Left hindlimb (tissue), 1 donor: ENCODE measurements at regions not wholly inside any gene's neighbourhood (a gene's known extent, or its start where the extent isn't known, plus 50 kb on each side); places are given as distances from the start of the nearest gene placed in this dataset.
A peak's percentile ranks its signal among the peaks of the same experiment; 100 is the strongest.

Experiments used
- DNase-seq: peaks from one replicate; pipeline ENCODE4 v3.0.0-alpha.2; 2018

DNA sequence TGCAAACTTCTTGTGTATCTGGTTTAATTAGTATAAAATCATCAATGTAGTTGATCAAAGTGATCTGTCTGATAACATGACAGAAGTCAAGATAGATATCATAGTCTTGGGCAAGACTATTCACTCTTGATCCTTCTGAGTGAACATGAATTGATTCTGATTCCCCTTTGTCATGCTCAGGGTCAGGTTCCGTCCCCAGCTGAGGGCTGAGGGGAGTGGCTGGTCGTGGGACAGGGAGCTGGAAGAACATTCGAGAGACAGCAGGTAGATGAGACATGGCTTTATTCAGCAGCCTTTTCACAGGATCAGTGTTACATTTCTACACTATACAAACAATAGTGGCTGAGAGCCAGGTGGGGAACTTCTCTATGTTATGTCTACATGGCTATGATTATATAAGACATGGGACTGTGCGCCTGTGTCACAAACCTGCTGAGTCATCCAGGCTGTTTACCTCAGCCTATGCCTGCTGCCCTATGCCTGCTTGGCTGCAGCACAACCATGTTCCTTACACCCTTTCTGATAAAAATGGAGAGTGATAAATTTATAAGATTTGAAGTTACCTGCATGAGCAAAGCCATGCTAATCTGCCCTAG lies 586.9 kb upstream of the NR3C2 start:
- DNase-seq: no peak

DNA sequence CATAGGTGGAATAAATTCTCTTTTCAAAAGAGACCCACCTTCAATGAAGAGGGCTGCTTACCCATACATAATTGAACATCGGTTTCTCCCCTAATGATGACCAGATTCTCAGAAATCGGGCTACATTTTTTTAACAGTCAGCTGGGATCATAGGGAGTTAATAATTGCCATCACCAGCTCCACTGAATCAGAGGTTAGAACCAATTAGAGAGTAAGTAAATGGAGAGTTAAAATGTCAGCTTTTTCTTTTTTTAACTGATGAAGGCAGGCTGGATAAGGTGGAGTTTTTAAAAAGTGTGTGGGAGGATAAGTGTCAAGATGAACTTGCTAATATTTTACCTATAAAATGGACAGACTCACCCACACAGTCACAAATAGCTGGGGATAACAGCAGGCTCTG lies 584.5 kb upstream of the NR3C2 start:
- no peak for DNase-seq

- DNase-seq: no peak
Measured at GRCh38 chr4:149017002-149017734, 575.0 kb upstream of the NR3C2 start.

DNA sequence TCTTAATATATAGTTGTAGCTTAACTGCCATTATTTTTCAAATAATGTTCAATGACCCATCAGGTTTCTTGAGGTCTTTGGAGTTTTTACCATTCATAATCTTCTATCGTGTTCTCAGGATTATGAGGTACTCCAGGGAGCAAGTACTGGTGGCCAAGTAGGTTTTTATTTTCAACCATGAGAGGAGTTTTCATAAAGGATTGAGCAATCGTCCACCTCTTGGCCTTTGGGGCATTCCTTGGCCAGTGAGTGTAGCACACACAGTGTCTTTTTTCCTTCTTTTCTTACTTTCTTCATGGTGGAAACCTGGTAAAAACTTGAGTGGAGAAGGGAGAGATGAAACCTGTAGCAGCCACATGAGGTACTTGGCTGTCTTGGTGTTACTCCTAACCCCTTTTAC lies 567.0 kb upstream of the NR3C2 start:
- no peak for DNase-seq

DNA sequence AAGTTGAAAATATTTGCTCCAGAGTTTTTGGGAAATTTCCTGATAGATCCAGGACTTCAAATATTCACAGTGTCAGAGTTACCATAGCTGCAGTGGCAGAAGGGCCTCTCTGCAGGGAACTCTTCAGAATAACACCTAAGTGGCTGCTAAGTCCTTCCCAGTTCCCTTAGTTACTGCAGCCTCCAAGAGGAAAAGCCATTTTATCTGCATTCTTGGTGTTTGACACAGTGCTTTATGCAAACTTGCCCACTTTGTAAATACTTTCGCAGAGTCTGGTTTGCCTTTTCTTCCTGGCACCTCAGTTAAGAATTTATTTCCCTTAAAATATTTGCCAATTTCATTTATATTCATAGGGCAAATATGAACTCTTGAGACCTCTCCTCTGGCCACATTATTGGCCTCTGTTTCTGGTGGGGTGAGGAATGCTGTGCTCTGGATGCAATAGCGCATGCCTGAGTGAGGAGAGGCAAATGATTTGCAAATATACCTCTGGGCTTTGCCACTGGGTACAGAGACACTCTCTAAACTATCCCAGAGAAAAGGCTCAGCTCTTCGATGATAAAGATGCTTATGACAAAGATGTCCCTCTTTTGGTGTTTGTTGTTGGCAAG lies 566.3 kb upstream of the NR3C2 start:
- no peak for DNase-seq

GRCh38 chr4:149005191-149005590 lies 563.0 kb upstream of the NR3C2 start:
- DNase-seq: no peak

GRCh38 chr4:148999924-149000323 lies 557.7 kb upstream of the NR3C2 start:
- no peak for DNase-seq

GRCh38 chr4:148998719-148999118 lies 556.5 kb upstream of the NR3C2 start:
- DNase-seq: no peak

DNA sequence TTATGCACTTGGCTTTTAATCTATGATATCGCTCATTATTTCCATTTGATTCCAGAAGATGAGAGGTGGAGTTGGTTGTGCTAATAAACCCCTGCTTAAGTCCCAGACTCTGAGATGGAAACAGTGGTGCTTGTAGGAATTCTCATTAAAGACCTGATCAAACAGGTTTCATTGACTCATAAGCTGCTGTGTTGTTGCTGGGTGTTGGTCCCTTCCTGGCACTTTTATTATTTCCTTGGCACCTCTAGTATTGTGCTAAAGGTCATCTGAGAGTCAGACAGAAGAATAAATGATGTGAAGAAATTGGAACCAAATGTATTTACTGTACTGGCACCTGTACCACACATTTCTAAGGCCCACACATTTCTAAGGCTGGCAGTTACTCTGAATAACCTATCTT lies 544.7 kb upstream of the NR3C2 start:
- no peak for DNase-seq

GRCh38 chr4:148984951-148985350 lies 542.7 kb upstream of the NR3C2 start:
- DNase-seq: no peak

- DNase-seq: no peak
Measured at GRCh38 chr4:148982200-148982599, 540.0 kb upstream of the NR3C2 start.

GRCh38 chr4:148980782-148981480 lies 538.7 kb upstream of the NR3C2 start:
- peak; percentile 39 for DNase-seq

DNA sequence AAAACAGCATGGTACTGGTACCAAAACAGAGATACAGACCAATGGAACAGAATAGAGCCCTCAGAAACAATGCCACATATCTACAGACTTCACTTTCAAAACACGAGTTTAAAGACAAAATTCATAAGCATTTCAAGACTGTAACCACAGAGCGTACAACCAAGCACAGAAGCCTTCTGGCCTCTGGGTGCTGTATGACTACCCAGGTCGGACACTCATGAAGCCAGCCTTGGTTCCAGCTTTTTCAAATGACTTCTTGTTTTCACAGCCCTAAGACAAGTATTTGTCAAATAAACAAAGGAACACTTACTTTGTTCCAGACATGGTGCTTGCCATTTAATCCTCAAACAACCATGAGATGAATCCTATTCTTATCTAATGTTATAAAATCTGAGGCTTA lies 536.1 kb upstream of the NR3C2 start:
- no peak for DNase-seq

DNA sequence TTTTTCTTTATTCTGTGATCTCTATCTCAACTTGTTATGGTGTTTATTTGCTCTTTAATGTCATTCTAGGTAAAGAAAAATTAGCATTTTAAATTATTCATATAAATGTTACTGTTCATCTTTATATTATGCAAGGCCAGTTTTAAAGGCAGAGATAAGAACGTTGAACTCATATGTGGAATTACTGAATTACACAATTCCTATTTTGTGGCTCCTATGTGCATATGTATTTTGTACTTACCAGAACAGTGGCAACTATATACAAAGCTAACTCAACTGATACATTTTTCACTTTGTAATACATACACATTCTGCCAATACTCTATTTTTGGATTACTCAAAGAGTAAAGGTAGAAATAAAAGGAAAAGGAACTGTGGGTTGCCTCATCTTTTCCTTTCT lies 533.2 kb upstream of the NR3C2 start:
- DNase-seq: no peak

- DNase-seq: no peak
Measured at GRCh38 chr4:148965080-148965479, 522.9 kb upstream of the NR3C2 start.

GRCh38 chr4:148964456-148964855 lies 522.2 kb upstream of the NR3C2 start:
- DNase-seq: no peak

DNA sequence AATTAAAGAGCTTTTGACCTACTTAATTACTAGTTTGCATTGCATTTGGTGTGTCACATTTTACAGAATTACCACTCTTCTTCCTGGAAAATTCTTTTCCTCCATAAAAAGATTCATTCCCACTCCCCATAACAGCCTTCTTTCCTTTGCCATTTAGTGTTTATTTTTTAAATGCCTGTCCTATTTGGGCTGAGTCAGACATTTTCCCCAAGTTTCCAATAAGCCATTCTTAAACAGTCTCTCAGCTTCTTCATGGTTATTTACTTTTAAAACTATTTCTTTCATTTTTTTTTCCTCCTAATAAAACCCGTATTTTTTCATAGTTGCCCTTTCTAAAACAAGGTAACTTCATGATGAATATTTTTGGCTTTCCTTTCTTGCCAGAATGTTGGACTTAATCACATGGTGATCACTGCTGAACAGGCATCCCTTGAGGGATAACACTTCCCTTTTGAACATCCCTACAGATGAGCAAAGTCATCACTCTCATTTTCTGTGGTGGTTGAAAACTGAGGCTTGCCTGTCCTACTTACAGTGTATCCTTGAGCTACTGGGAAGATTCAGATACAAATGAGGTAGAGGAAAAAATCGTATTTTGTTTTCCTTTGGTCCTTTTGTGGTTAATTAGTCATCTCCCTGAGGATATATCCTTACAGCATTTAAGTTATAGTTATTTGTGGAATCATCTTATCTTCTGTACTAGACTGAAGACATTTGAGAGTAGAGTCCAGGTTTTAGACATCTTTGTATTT lies 520.5 kb upstream of the NR3C2 start:
- no peak for DNase-seq

- no peak for DNase-seq
Measured at GRCh38 chr4:148961526-148961925, 519.3 kb upstream of the NR3C2 start.

GRCh38 chr4:148958317-148958716 lies 516.1 kb upstream of the NR3C2 start:
- no peak for DNase-seq

DNA sequence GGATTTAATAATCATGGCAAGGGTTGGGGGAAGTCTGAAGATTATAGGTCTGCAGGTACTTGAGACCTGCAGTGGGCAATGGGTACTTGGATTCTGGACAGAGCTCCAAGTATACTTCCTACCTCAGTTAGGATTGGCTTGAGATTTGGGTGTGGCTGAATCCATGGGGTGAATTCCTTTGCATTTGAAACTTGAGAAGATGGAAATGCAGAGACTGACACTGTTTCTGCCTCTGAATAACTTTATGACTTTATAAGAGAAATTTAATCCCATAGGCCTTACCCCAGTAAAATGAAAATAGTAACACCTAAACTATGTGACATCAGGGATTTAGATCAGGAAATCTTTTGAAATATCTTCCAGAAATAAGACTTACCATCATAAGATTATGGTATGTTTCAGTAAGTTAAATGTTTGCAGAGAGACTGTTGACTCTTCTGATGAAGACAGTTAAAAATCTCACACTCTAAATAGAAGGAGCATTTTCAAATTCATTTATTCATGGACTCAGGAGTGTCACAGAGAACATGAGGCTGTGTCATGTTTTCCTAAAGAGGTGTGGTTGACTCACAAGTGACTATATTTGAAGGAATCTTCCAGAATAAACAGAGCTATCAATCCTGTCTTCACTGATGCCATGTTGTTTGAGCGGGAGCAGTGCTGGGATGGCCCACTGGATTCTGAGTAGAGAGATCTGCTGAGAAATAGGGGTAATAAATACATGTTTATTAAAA lies 513.5 kb upstream of the NR3C2 start:
- DNase-seq: no peak

GRCh38 chr4:148954011-148954749 lies 512.0 kb upstream of the NR3C2 start:
- no peak for DNase-seq

DNA sequence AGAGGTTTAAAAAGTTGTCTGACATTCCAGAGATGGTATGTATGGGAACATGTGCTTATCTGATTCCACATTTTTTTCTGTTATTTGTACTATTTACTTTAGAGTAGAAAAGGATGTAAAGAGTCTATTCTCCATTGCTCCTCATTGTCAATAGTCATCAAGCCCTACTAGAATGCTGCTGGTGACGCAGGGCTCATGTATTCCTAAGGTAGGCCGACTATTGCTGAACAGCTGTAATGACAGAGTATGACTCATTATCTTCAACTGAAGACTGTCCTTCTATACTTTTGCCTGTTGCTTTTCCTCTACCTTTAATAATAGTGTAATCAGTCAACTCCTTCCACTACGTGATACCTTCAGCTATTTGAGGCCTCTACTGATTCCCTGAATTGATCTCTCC lies 509.1 kb upstream of the NR3C2 start:
- no peak for DNase-seq
